ENCODE measurements at regions not wholly inside any gene's neighbourhood (a gene's known extent, or its start where the extent isn't known, plus 50 kb on each side); places are given as distances from the start of the nearest gene placed in this dataset.

DNA sequence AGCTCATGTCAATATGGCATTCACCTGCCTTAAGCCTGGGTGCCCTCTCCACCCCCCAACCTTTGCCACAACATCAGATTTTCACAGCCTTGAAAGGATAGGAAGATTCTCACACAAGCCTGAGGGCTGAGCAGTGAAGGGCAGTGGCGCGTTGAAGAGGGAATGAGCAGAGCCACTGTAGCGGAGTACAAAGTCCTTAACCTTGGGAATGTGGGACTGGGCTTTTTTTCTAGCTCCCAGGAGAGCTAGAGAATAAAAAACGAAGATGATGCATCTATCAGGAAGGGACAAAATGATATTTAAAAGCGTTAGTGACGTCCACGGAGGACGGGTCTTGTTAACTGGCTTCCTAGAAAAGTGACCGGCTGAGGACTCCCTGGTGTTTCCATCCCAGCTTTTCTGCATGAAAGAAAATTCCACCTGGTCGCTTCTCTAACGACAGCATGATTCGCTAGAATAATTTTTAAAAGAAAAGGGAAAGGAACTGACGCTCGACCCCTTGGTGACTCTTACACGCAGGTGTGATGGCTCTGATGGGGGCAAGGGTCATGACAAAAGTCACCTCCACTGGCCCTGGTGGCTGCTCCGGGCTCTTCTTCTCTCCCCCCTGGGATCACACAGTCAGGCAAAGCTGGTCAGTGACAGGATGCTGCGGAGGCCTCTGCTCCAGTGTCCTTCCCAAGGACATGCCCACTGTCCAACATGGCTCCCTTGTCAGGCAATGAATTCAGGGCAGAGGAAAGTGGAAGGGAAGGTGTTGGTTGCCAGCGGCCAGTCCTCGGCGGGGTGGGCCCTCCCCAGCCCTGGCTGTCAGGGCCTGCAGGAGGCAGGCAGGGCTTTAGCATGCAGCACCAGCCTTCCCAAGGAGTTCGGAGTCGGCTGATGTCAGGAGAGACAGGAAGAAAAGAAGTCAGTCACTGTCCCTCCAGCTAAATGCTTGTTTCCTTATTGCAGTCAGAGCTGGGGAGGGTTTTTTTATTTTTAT is 58.4 kb upstream of the IRX3 start:
- in situ Hi-C loops (cut with HindIII; ENCODE audit: low pct_unique_long_range_greater_than_20kb, low sequenced_read_pairs), result no loop called here
- no peak for DNase-seq (ENCODE audit: low read depth in 1 of 2, low spot score in 1 of 2)
- TF ChIP-seq JUND (IDR thresholded peaks at IDR 0.05; ENCODE audit: low read depth), result no peak

DNA sequence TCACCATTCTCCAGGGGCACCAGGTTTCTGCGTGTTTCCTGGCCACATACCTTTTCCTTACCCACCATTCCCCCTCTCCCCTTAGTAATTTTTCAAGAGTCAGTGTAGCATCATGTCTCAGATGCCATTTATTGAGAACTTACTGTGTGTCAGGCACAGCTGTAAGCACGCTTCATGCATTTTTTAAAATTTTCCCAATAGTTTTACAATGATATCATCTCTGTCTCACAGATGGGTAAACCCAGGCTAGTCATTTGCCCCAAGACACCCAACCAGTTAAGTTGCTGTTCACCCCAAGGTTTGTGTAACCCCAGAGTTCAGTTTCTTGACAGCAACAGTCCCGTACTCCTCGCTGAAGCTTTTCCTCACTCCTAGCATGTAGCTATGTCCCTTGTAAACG is 56.4 kb upstream of the IRX3 start:
- no peak for DNase-seq (ENCODE audit: low read depth in 1 of 2, low spot score in 1 of 2)
- in situ Hi-C loops (cut with HindIII; ENCODE audit: low pct_unique_long_range_greater_than_20kb, low sequenced_read_pairs), result no loop called here
- TF ChIP-seq JUND (IDR thresholded peaks at IDR 0.05; ENCODE audit: low read depth), result no peak

DNA sequence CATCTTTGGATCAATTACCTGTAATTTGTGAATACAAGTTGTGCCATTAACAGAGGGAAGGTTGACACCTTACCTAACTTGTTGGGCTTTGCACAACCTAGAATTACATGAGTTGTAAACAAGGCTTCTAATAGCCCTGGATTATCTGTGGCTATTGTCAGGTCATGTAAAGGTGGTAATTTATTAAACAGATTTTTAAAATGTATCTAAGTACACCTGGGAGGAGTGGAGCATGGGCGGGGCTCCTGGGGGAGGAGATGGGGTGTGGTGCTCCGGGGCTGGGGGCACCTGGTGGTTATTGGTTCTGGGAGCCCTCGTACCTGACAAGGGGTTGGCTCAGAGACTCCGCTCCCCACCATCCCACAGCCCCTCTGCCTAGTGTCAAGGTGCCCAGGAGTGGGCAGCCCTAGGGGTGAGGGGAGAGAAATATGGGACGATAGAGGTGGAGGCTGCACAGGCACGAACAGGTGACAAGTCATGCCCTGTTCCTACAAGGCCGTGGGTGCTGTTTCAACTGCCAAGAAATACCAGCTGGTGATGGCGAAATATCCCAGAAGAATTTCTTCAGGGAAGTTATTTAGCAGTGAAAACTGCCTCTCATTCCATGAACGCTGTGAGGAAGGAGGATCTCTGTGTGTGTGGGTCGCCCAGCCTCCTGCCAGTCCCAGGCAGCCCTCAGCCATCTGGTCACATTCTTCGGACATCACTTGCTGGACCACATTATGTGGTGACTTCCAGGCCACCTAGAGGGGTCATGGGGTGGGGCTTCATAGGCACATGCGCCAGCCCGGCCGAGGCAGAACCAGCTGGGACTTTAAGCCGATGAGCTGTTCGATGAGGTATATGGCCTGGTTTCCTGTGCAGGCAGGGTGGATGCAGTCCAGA is 55.5 kb upstream of the IRX3 start:
- TF ChIP-seq JUND (IDR thresholded peaks at IDR 0.05; ENCODE audit: low read depth), result no peak
- peak in 1 of 2 experiments; percentile 55 for DNase-seq (ENCODE audit: low read depth in 1 of 2, low spot score in 1 of 2)

DNA sequence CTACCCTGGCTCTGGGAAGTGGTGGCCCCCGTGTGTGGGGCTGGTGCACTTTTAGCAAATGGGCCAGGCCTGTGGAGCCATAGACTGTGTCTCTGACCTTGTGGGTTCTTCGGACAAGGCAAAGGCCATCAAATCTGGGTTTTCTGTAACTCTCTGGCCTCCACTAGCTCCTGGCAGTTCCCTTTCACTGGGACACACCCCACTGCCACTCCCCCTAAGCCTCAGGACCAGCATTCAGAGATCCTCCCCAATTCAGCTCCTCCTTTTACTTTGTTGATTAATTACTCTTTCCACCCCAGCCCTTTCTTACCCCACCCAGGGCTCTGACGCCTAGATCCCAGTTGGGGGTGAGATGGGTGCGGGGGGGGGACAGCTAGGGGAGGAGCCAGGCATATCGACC is 53.9 kb upstream of the IRX3 start:
- TF ChIP-seq JUND (IDR thresholded peaks at IDR 0.05; ENCODE audit: low read depth), result no peak
- no peak for DNase-seq (ENCODE audit: low read depth in 1 of 2, low spot score in 1 of 2)
- in situ Hi-C loops (cut with HindIII; ENCODE audit: low pct_unique_long_range_greater_than_20kb, low sequenced_read_pairs), result no loop called here

More for the DNA sequence above, 55.5 kb upstream of the IRX3 start:
- in situ Hi-C loops (cut with HindIII; ENCODE audit: low pct_unique_long_range_greater_than_20kb, low sequenced_read_pairs), result no loop called here

DNA sequence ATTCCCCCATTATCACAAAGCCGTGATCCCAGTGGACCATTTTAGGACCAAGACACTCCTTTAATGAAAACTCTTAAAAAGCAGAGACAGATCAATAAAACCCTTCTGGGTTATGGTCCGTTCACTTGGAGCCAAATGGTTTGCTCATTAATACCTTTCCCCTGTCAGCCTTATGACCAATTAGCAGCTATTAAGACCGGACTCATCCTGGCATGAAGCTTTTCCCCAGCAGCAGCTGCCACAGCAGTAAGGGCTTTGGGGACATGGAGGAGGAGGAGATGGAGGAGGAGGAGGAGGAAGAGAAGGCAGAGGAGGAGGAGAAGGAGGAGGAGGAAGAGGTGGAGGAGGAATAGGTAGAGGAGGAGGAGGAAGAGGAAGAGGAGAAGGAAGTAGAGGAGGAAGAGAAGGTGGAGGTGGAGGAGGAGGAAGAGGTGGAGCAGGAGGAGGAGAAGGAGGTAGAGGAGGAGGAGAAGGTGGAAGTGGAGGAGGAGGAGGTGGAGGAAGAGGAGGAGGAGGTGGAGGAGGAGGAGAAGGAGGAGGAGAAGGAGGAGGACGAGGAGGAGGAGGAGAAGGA is 50.1 kb upstream of the IRX3 start:
- TF ChIP-seq JUND (IDR thresholded peaks at IDR 0.05; ENCODE audit: low read depth), result no peak
- DNase-seq (ENCODE audit: low read depth in 1 of 2, low spot score in 1 of 2), result no peak
- in situ Hi-C loops (cut with HindIII; ENCODE audit: low pct_unique_long_range_greater_than_20kb, low sequenced_read_pairs), result no loop called here

Measured in T47D (cell line).